Stimulated activated CD4-positive, alpha-beta T cell treated with anti-CD3 and anti-CD28 coated beads, Interleukin-12 subunit alpha, Interleukin-12 subunit beta, amount 100 ng/mL, for 4 hours (primary cell): ENCODE measurements at regions not wholly inside any gene's neighbourhood (a gene's known extent, or its start where the extent isn't known, plus 50 kb on each side); places are given as distances from the start of the nearest gene placed in this dataset.

Source experiments
- DNase-seq: peaks from one replicate; pipeline ENCODE4 v3.0.0-alpha.2; 2020

GRCh38 chr2:105617631-105618350 is 126.9 kb upstream of the NCK2 start:
- DNase-seq = no peak

GRCh38 chr2:105615305-105615704 is 129.4 kb upstream of the NCK2 start:
- DNase-seq = no peak

DNA sequence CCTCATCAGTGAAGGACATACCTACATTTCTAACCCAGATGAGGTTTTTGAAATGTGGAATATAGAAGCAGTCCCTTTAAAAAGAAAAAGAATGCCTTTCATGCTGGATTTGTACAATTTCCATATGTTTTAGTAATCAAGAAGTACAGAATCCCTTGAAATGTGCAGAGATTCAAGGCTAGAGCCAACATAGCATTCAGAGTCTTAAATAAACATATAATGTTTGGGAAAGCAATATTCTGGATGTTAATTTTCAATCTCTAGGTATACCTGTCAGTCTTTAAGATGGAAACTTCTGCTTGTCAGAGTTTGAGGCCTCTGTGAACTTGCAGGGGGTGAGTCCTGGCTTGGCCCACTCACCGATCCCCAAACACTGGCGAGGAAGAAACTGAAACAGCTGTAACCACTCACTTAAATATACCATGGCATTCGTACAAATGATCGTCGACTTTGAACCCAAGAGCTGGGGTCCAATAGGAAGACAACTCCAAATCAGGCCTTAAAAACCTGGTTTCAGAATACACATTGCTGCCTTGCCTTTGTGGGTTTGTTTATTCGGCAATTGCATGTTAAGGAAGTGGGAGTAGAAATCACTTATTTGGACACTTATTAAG is 132.8 kb upstream of the NCK2 start:
- no peak for DNase-seq

- no peak for DNase-seq
Observed at GRCh38 chr2:105611333-105611637, 133.4 kb upstream of the NCK2 start.

DNA sequence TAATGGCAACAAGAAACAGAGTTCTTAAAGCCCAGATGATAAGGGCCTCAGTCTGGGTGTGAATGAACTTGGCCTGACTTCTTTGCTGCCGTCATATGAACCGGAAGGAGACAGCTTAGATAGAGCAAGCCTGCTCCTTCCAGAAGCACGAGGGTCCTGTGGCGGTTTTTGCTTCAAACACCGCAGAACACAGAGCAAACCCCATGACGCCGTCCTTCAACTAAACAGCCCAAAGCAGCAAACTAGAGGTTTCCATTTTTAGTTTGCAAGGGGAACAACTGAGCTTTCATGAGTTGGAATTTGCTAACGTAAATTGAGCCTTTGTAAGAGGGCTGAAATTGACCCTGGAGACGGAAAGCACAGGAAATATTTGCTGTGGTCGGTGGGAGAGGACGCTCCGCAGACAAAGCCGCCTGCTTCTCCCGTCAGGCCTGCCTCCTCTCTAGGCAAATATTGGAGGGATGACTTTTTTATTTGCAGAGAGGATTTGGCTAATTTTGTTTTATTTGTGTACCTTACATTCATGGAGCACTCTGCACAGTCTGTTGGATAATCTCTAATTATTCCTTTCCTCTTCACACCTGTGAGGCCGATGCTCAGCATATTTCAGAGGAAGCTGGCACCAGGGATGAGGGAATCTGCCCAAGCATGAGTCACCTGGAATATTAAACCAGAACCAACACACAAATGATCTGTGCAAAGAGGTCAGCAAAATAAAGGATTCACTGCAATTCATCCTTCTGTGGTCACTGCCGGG is 134.0 kb upstream of the NCK2 start:
- DNase-seq = no peak

GRCh38 chr2:105609746-105610402 is 134.8 kb upstream of the NCK2 start:
- no peak for DNase-seq

- no peak for DNase-seq
Observed at GRCh38 chr2:105607920-105608504, 136.7 kb upstream of the NCK2 start.

- DNase-seq = no peak
Observed at GRCh38 chr2:105606081-105606480, 138.6 kb upstream of the NCK2 start.

GRCh38 chr2:105604938-105605337 is 139.8 kb upstream of the NCK2 start:
- DNase-seq = no peak

DNA sequence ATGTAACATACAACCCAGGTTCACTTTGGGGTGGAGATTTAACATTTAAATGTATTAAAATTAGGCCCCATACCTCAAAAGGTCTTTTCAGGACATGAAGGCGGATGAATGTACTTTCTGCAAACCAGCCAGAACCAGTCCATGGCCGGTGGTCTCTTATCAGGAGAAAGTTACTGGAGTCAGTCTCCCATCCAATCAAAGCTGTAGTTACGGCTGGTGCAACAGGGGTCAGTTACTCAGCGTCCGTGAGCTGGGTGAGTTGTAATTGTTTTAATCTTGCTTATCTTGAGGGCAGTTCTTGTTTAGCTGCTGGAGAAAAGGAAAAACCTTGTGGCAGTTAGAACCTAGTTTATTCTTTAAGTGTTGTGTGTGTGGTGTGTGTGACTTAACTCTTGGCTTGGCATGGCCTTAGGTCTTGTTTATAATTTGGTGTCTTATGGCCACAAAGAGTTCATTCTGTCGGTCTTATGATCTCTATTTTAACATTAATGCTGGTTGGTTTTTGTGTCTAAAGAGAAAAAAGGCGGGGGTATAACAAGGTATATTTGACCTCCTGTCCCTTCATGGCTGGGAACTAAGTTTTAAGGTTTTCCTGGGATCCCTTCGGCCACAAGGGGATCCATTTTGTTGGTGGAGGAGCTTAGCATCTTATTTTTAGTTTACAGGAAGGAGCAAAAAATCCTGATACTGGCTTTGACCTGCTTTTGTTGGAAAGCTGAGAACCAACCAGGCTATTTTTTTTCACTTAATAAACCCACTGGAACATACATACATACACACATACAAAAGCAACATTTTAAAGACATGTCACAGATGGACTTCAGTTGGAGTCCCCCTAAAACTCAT is 143.5 kb upstream of the NCK2 start:
- DNase-seq = no peak

GRCh38 chr2:105600602-105600948 is 144.1 kb upstream of the NCK2 start:
- DNase-seq = no peak

DNA sequence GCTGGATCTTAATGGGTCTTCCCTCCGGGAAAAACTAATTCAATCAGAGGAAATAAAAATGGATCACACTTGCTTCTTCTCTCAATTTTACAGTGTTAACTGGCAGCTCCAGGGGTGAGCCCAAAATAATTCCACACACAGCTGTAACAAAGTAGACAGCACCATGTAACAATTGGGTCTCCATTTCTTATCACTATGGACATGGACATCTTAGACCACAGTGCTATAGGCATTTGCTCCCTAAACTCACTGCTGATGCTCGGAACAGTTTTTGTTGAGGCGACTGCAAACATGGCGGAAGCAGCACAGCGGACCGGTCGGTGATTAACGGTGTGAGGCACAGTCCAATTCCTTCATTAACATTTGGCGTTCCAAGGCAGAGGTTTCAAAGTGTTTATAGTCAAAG is 144.7 kb upstream of the NCK2 start:
- DNase-seq = no peak

- no peak for DNase-seq
Observed at GRCh38 chr2:105598829-105599698, 145.6 kb upstream of the NCK2 start.

DNA sequence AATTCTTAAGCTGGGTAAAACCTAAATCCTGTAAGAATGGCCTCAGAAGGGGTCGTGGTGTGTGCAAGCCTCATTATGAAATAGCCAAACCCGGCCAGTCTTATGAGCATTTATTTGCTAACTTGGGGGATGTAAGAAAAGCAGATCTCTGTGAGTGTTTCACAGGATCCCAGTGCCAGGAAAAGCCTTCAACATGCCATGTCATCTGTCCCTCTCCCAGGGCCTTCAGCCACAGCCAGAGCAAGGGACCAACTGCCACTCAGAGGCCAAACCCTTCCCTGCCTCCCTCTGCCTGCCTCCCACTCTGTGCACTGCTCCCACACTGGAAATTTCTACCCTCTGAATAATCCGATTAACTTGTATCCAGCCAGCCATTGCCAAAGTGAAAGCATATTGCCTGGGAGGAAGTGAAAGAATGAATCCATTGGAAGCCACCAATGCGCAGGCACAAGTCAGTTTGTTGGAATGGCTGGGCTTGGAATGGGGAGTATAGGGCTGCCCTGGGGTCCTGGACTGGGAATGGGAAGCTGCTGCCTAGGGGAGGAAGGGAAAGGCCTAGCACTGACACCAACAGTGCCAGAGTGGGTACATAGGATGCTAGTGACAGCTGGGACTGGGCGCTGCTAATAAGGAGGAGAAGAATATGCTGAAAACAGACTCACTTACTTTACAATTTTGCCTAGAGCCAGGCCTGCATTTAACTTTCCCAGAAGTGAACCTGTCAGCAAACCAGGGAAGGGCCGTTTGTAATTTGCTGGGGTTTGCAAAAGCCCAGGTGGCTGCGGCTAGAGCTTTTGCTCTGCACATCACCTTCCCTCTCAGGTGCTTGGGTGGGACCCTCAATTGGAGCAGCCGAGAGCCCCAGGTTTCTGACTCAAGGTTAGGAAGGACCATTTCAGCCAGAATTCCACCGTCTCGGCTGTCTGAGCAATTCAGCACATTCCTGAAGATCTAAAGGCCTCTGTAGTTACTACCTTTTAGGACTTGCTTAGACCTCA is 146.6 kb upstream of the NCK2 start:
- DNase-seq = no peak

- no peak for DNase-seq
Observed at GRCh38 chr2:105597011-105597805, 147.5 kb upstream of the NCK2 start.

GRCh38 chr2:105596411-105596921 is 148.2 kb upstream of the NCK2 start:
- no peak for DNase-seq

DNA sequence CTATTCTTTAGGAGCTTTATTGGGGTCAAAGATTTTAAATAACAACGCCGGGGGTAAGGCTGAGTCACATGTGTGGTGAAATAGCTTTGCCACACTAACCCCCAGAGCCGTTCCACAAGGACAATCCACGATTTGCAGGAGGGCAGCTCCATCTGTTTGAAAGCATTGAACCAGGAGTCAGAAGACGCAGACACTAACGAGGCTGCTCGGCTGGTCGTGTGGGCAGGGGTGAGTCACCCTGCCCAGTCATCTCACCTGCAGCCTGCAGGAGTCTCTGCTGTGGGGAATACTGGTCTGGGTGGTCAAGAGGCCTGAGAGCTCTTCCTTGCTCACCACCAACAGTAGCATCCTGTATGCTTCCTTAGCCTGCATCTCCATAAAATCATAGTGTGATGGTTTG is 149.2 kb upstream of the NCK2 start:
- DNase-seq = no peak

DNA sequence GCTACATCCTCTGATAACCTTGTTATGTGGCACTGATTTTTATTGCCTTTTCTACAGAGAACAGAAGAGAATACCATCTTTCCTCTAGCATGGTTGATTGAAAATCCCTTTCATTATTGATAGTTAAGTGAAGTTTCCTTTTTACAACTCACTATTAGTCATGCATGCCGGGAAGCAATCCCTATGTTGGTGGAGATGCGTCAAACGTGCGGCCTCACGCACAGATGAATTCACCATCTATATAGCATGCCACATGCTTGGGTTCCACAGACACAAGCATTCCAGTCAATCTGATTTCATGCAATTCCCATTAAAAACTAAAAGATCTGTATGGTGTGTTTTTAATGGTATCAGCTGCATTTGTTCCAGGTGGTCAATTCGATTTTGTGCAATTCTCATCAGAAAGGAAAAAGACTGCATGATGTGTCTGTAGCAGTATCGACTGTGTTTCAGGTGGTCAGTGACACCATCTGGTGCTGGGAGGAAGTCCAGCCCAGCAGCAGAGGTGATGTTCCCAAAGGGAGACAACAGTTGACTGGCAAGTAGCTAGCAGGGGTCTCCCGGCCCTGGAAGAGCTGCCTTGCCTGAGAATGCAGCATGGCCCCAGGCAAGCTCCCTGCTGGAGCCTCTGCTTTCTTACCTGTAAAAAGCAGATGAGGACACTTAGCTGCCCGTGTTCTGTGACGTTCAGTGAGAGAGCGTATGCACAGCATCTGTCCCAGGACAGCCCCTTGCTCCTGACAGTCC is 151.3 kb upstream of the NCK2 start:
- DNase-seq = no peak
